NCI-H1048 (cell line): ENCODE measurements at regions not wholly inside any gene's neighbourhood (a gene's known extent, or its start where the extent isn't known, plus 50 kb on each side); places are given as distances from the start of the nearest gene placed in this dataset.

ENCODE experiments used
- DNase-seq: peaks from one replicate; lab custom pipeline; 2025; lab: John Stamatoyannopoulos, UW

DNA sequence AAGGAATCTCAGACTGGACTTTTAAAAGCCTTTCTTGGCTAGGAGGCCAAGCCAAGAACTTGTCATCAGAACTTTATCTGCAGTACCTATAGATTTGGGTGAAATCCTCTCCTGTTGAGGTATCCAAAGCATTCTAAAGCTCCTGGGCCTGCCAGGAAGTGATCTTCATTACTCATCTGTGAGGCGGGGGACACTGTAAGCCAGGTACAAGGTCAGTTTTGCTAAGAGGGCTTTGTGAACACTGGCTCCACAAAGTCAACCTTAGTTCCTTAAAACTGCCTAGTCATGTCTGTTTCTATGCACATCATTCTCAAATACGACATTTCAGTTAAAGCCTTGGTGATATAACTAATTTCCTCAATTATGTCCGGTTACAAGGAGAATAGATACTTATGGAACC lies 236.7 kb downstream of the PIK3R1 start:
- no peak for DNase-seq

DNA sequence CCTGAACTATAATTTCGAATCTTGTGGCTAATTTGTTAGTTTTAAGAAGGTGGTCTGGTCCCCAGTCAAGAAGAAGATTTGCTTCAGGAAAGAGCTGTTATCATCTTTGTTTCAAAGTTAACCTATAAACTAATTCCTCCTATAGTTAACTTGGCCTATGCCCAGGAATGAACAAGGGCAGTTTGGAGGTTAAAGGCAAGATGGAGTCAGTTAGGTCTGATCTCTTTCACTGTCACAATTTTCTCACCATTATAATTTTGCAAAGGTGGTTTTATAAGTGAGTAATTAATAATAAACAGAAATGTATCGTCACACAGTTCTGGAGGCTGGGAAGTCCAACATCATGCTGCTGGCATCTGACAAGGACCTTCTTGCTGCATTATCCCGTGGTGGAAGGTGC lies 238.6 kb downstream of the PIK3R1 start:
- DNase-seq: no peak

GRCh38 chr5:68454766-68455165 lies 239.2 kb downstream of the PIK3R1 start:
- DNase-seq: no peak

DNA sequence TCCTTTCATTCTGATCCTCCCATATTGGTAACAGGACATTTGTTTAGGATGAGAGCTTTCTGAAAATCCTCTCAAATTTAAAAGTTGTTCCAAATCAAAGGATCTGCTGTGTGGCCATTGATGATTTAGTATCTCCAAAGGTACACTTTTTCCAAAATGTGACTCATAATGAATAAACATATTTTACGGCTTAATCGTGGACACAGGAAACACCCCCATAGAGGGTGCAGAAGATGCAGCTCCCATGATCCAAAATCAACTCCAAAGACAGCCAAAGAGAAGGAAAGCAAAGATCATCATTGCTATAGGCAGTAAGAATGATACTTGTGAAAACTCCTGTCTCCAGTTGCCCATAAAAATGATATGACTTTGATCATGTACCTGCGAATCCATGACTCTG lies 239.7 kb downstream of the PIK3R1 start:
- DNase-seq: no peak

DNA sequence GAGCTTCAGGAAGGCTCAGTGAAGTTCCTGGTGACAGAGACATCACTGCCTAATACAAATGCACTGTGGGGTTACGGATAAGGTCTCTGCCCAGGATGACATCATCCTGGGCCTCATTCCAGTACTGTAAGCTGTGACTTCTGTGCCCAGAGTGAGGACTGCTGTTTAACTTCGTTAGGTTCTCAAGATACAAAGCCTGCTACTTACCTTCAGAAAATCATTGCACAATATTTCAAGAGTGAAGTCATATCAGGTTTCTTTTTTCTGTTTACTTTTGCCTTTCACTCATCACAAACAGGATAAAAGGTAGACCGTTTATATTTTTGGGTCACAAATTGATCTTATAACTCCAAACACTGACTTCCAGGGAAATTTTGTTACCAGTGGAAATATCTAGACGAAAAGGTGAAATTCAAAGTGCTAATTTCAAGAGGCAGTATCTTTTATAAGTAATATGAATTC lies 241.2 kb downstream of the PIK3R1 start:
- DNase-seq: no peak

- no peak for DNase-seq
Measured at GRCh38 chr5:68457285-68457684, 241.7 kb downstream of the PIK3R1 start.

GRCh38 chr5:68458416-68459021 lies 243.0 kb downstream of the PIK3R1 start:
- DNase-seq: no peak

GRCh38 chr5:68459093-68459809 lies 243.7 kb downstream of the PIK3R1 start:
- DNase-seq: no peak

- no peak for DNase-seq
Measured at GRCh38 chr5:68459810-68460139, 244.2 kb downstream of the PIK3R1 start.

GRCh38 chr5:68460147-68460798 lies 244.7 kb downstream of the PIK3R1 start:
- no peak for DNase-seq

- no peak for DNase-seq
Measured at GRCh38 chr5:68463606-68464005, 248.1 kb downstream of the PIK3R1 start.

DNA sequence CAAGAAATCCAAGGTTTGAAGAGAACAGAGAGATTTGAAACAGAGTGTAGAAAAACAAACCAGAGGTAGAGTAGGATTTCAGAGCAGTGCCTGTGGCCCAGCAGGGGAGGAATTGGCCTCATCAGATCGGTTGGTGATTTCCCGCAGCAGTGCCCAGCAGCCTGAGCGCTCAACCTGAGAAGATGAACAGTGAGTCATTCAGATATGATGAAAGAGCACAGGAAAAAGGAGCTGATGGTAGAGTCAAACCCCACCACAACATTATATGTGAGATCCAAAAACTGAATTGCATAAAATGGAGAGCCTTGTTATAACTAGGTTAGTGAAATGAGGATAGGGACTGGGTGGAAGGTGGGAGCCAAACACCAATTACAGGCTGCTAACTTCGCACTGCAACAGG lies 248.9 kb downstream of the PIK3R1 start:
- DNase-seq: no peak

DNA sequence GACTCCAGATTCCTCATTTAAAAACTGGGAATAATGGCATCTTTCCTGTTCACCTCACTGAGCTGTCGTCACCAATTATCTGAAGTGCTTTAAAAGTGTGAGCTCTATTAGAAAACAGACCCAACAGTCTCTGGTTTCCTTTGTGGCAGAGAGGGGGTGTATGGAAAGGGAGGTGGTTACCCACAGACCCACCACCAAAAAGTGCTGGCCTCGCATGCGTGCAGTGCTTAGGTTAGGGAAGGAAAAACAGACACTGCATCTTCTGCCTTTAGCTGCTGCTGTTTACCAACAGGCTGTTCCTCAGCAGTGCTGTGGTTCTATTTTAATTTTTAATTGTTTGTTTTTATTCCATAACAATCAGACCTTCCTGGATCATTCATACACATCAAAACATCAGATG lies 249.6 kb downstream of the PIK3R1 start:
- DNase-seq: no peak

DNA sequence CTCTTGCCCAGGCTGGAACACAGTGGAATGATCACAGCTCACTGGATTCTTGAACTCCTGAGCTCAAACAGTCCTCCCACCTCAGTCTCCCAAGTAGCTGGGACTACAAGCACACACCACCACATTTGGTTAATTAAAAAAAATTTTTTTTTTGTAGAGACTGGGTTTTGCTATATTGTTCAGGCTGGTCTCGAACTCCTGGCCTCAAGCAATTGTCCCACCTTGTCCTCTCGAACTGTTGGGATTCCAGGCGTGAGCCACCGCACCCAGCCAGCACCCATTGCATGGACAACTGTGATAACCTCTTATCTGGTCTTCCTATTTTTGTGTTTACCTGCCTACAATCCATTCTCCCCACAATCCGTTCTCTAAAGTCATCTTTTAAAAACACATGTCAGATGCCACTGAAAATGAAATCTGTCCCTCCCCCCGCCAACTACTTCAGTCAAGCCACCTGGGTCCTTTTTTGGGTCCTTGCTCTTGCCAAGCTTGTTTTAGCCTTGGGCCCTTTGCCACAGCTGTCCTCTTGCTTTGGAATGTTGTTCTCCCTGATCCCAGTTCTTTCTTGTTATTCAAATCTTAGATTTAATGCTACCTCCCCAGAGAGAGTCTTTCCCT lies 250.5 kb downstream of the PIK3R1 start:
- DNase-seq: no peak

DNA sequence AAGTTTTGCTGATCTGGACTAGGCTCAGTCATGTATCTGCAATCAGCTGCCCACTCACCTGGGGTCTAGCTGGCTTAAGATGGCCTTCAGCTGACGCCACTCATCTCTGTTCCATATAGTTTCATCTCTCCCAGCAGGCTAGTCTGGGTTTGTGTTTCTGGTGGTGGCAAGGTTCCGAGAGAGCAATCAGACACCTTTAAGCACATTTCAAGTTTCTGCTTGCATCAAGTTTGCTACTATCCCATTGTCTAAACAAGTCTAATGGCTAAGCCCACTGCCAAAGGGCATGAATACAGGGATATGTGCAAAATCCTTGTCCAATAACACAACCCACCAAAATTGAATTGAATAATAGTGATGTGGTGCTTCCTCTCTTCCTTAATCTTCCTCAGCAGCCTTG lies 251.7 kb downstream of the PIK3R1 start:
- DNase-seq: no peak

- no peak for DNase-seq
Measured at GRCh38 chr5:68467794-68468193, 252.2 kb downstream of the PIK3R1 start.

GRCh38 chr5:68468322-68468721 lies 252.8 kb downstream of the PIK3R1 start:
- no peak for DNase-seq

DNA sequence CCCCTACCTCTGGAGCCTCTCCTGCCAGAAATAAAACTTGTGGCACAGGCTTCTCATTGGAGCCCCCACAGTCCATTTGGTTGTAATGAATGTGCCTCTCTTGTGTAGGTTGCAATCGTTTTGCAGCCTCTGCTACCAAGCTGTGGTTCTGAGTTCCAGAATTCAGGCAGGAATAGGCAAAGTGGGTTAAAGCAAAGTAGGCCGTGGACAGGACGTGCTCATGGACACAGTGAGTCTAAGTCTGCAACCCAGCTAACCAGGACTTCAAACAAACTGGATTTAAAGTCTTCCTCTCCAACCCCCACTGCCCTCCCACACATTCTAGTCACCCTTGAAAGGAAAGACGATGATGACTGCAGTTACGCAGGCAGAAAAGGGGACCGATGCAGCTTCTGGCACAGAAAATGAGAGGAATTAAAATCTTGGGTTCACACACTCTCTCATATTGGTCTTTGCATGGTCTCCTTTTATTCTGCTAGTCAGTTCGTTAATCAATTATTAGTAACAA lies 260.0 kb downstream of the PIK3R1 start:
- DNase-seq: no peak

- no peak for DNase-seq
Measured at GRCh38 chr5:68476854-68477253, 261.3 kb downstream of the PIK3R1 start.

DNA sequence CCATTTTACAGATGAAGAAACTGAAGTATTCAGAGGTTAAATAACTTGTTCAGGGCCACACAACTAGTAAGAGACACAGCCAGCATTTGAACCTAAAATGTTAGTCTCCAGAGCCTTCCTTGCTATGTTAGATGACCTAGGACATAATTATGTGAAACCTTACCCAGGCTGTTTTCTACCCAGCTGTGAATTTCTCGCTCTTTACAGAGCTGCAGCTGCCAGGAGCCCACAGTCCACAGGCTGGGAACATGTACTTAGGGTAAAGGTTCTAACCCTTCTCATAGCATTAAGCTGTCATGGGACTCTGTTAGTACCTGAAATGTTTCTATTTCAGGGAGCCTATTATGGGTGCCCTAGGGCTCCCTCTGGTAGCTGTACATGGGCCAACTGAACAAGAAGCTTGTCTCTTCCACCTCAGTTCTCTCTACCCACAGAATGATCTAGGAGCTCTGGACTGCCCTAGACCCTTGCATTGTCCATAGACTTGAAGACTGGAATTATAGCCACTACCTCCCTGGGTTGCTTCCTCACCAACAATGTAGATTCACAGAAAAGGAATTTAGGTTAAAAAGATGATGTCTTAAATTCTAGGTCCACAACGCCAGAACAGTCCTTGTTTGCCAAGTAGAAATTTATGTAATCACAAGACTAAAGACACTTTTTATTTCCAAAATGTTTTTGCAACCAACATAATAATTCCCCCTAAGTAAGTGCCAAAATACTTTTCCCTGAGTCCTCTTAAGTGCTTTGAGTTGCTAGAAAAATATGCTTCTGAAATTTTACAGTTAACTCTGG lies 262.9 kb downstream of the PIK3R1 start:
- DNase-seq: no peak

DNA sequence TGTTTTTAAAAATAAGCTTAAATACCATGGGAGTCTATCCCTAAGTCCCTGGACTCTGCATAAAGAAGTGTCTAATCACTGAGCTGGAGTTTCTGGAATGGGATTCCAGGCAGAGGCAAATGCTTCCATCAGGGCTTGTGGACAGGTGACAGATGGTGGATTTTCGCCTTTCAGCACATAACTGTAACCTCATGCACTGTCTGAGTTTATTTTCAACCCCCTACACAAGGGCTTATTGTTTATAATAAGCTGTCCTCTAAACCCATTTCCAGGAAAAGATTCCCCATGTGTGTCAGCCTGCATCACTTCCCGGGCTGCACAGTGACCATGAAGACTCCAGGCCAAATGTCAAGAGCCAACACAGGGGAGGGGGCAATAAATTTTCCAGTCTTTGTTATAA lies 264.0 kb downstream of the PIK3R1 start:
- DNase-seq: no peak

DNA sequence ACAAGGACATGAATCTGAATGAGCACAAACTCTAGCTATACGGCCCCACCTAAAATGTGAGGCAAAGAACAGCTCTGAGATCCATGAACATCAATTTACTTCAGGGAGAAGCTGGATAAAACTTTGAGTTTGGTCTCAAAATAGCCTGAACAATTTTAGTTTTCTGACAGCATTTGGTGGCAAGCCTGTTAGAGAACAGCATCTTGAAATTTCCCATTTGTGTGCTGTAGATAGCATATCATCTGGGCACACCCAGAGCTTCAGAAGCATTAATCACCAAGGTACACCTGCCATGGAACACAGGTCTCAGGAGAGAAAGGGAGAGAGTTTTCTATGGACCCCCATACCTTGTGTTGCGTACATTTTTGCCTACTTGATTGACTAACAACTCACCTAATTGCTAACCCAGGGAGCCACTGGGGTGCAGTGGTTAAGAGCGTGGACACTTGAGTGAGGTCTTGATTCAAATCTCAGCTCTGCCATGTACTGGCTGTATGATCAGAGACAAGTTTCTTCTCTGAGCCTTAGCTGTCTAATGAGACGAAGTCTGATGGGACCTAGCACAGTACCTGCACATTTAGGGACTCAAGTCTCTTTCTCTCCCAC lies 264.9 kb downstream of the PIK3R1 start:
- no peak for DNase-seq
